ENCODE measurements at regions not wholly inside any gene's neighbourhood (a gene's known extent, or its start where the extent isn't known, plus 50 kb on each side); places are given as distances from the start of the nearest gene placed in this dataset.

DNA sequence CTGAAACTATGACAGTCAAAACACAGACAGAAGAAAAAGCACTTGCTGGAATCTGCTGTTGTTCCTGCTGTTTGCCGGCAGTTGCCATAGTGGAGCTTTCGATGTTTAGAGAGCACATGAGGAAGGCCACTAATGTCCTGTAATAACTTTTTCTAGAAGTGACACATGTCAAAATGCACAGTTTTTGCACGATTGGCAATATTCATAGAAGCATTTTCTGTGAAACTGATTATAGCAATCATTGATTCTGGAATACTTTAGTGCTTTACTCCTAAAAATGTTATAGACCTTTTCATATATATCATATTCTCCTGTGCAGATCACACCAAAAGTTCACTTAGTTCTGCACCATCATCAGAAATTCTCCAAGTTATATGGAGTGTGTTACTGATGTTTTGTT, 407.0 kb upstream of the SOX9 start:
- Histone ChIP-seq H3K27me3 (ENCODE audit: insufficient read depth, low read length, poor library complexity, severe bottlenecking) (no peaks in the 10 kb centered on the region), H3K9me3 (ENCODE audit: low read length) (no peaks in the 10 kb centered on the region), H3K36me3 (ENCODE audit: insufficient read depth, low read length) (no peaks in the 10 kb centered on the region), H3K4me1 (ENCODE audit: insufficient read depth, low read length) (no peaks in the 10 kb centered on the region), H3K4me3 (ENCODE audit: low read length) (no peak overlapping the region), H3K27ac (ENCODE audit: low read depth, low read length) (no peak overlapping the region)
- H3K36me3 Mint-ChIP-seq: no peaks in the 10 kb centered on the region
- H3K27ac Mint-ChIP-seq: no peak overlapping the region
- CTCF ChIA-PET: no interaction called here
- peaks cover 0 to 4% of the 10 kb centered on the region in 2 donors for H3K27me3 Mint-ChIP-seq
- no peak for DNase-seq
- H3K4me3 Mint-ChIP-seq: no peak overlapping the region
- H3K9me3 Mint-ChIP-seq: peaks cover 3 to 11% (median 9%) of the 10 kb centered on the region in 5 donors
- no peaks in the 10 kb centered on the region for H3K4me1 Mint-ChIP-seq
- POLR2A ChIA-PET: no interaction called here

DNA sequence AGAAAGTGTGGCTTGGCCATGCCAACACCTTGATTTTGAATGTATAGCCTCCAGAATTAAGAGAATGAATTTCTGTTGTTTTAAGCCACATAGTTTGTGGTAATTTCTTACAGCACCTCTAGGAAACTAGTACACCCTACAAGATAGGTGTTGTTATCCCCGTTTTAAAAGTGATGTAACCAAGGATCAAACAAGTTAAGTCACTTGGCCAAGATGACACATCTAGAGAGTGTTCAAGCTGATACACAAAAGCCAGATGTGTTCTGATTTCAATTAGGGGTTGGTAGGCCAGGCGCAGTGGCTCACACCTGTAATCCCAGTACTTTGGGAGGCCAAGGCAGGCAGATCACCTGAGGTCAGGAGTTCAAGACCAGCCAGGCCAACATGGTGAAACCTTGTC, 396.5 kb upstream of the SOX9 start:
- Histone ChIP-seq H3K9me3 (ENCODE audit: low read length) (no peaks in the 10 kb centered on the region), H3K27ac (ENCODE audit: low read depth, low read length) (no peak overlapping the region), H3K4me1 (ENCODE audit: insufficient read depth, low read length) (no peaks in the 10 kb centered on the region), H3K27me3 (ENCODE audit: insufficient read depth, low read length, poor library complexity, severe bottlenecking) (no peaks in the 10 kb centered on the region), H3K36me3 (ENCODE audit: insufficient read depth, low read length) (no peaks in the 10 kb centered on the region), H3K4me3 (ENCODE audit: low read length) (no peak overlapping the region)
- ChIA-PET CTCF (no interaction called here), POLR2A (no interaction called here)
- no peaks in the 10 kb centered on the region for H3K4me1 Mint-ChIP-seq
- H3K36me3 Mint-ChIP-seq: no peaks in the 10 kb centered on the region
- H3K27me3 Mint-ChIP-seq: no peaks in the 10 kb centered on the region
- DNase-seq: no peak
- no peak overlapping the region for H3K27ac Mint-ChIP-seq
- no peak overlapping the region for H3K4me3 Mint-ChIP-seq
- peaks cover 0 to 4% (median 3%) of the 10 kb centered on the region in 5 donors for H3K9me3 Mint-ChIP-seq

DNA sequence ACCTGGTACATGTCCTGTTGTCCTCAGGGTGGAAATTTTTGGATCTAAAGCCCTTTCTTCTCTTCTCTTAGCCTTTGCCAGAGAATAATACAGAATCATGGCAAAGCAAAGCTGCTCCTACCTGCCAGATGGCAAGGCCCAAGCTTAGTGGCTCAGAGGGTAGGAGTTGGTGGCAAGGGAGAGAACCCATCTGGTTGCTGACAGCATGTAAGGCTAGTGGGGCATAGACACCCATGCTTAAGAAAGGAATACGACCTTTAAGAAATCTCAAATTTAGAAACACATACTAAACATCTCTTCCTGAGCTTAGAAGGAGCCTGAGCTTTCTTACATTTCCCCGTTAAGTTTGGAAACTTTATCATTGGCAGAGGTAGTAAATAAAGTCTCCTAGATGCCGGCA, 395.0 kb upstream of the SOX9 start:
- Mint-ChIP-seq H3K27me3 (peaks cover 0 to 2% of the 10 kb centered on the region in 2 donors), H3K9me3 (peaks cover 3 to 6% (median 3%) of the 10 kb centered on the region in 5 donors), H3K36me3 (no peaks in the 10 kb centered on the region), H3K4me1 (no peaks in the 10 kb centered on the region), H3K4me3 (no peak overlapping the region), H3K27ac (no peak overlapping the region)
- DNase-seq: no peak
- H3K36me3 ChIP-seq (ENCODE audit: insufficient read depth, low read length): no peaks in the 10 kb centered on the region
- no peaks in the 10 kb centered on the region for H3K9me3 ChIP-seq (ENCODE audit: low read length)
- H3K27ac ChIP-seq (ENCODE audit: low read depth, low read length): no peak overlapping the region
- ChIA-PET CTCF (no interaction called here), POLR2A (no interaction called here)
- no peak overlapping the region for H3K4me3 ChIP-seq (ENCODE audit: low read length)
- H3K4me1 ChIP-seq (ENCODE audit: insufficient read depth, low read length): no peaks in the 10 kb centered on the region
- no peaks in the 10 kb centered on the region for H3K27me3 ChIP-seq (ENCODE audit: insufficient read depth, low read length, poor library complexity, severe bottlenecking)

DNA sequence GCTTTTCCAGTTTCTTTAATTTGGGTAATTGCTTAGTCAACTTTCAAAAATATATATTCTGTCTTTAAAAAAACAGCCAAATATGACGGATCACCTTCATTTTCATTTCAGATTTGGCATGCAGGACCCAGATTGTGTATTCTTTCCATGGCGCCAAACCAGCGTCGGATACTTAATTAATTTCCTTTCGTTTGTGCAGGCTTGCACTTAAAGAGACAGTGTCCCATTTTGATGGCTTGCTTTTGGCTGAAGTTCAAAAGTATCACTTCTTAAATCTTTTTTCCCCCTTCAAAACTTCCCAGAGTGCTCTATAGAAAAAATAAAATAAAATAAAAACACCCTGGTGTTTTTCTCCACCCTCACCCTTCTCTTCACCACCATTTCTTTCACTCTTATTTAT, 394.5 kb upstream of the SOX9 start:
- no peaks in the 10 kb centered on the region for H3K4me1 Mint-ChIP-seq
- Histone ChIP-seq H3K27me3 (ENCODE audit: insufficient read depth, low read length, poor library complexity, severe bottlenecking) (no peaks in the 10 kb centered on the region), H3K4me3 (ENCODE audit: low read length) (no peak overlapping the region), H3K4me1 (ENCODE audit: insufficient read depth, low read length) (no peaks in the 10 kb centered on the region), H3K27ac (ENCODE audit: low read depth, low read length) (no peak overlapping the region), H3K36me3 (ENCODE audit: insufficient read depth, low read length) (no peaks in the 10 kb centered on the region), H3K9me3 (ENCODE audit: low read length) (no peaks in the 10 kb centered on the region)
- CTCF ChIA-PET: no interaction called here
- no peak for DNase-seq
- POLR2A ChIA-PET: no interaction called here
- H3K27ac Mint-ChIP-seq: no peak overlapping the region
- peaks cover 0 to 2% of the 10 kb centered on the region in 2 donors for H3K27me3 Mint-ChIP-seq
- no peaks in the 10 kb centered on the region for H3K36me3 Mint-ChIP-seq
- H3K4me3 Mint-ChIP-seq: no peak overlapping the region
- H3K9me3 Mint-ChIP-seq: peaks cover 3 to 6% (median 3%) of the 10 kb centered on the region in 5 donors

DNA sequence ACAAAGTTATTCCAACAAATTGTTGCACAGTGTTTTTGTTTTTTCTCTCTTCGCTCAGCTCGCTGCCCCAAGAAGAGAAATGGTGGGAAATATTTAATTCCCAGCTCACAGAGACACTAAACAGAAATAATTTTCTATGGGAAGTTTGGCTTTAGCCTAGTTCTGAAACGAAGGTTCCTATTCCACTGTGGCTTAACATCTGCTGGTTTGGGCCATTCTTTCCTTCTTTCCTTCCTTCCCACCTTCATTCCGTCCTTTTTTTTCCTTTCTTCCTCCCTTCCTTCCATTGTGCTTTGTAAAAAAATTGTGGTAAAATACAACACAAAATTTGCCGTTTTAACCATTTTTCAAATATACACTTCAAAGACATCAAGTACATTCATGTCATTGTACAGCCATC, 393.5 kb upstream of the SOX9 start:
- no peaks in the 10 kb centered on the region for H3K27me3 ChIP-seq (ENCODE audit: insufficient read depth, low read length, poor library complexity, severe bottlenecking)
- no peaks in the 10 kb centered on the region for H3K9me3 ChIP-seq (ENCODE audit: low read length)
- Mint-ChIP-seq H3K27me3 (peaks cover 0 to 2% of the 10 kb centered on the region in 2 donors), H3K4me3 (no peak overlapping the region), H3K4me1 (no peaks in the 10 kb centered on the region), H3K9me3 (peaks cover 3 to 6% (median 3%) of the 10 kb centered on the region in 5 donors), H3K27ac (no peak overlapping the region), H3K36me3 (no peaks in the 10 kb centered on the region)
- POLR2A ChIA-PET: no interaction called here
- CTCF ChIA-PET: no interaction called here
- DNase-seq: no peak
- no peaks in the 10 kb centered on the region for H3K36me3 ChIP-seq (ENCODE audit: insufficient read depth, low read length)
- H3K4me3 ChIP-seq (ENCODE audit: low read length): no peak overlapping the region
- H3K4me1 ChIP-seq (ENCODE audit: insufficient read depth, low read length): no peaks in the 10 kb centered on the region
- no peak overlapping the region for H3K27ac ChIP-seq (ENCODE audit: low read depth, low read length)

DNA sequence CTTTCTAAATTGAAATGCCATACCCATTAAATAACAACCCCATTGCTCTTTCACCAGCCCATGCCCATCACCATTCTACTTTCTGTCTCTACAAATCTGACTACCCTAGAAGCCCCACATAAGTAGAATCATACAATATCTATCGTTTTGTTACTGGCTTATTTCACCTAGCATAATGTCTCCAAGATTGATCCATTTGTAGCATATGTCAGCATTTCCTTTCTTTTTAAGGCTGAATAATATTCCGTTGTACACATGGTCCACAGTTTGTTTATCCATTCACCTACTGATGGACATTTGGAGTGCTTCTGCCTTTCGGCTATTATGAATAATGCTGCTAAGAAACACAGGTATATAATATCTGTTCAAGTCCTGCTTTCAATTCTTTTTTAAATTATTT, 393.1 kb upstream of the SOX9 start:
- Mint-ChIP-seq H3K4me3 (no peak overlapping the region), H3K4me1 (no peaks in the 10 kb centered on the region), H3K9me3 (peaks cover 3 to 6% (median 3%) of the 10 kb centered on the region in 5 donors), H3K36me3 (no peaks in the 10 kb centered on the region), H3K27me3 (peaks cover 0 to 2% of the 10 kb centered on the region in 2 donors), H3K27ac (no peak overlapping the region)
- no peaks in the 10 kb centered on the region for H3K36me3 ChIP-seq (ENCODE audit: insufficient read depth, low read length)
- no peaks in the 10 kb centered on the region for H3K9me3 ChIP-seq (ENCODE audit: low read length)
- no peaks in the 10 kb centered on the region for H3K27me3 ChIP-seq (ENCODE audit: insufficient read depth, low read length, poor library complexity, severe bottlenecking)
- no peaks in the 10 kb centered on the region for H3K4me1 ChIP-seq (ENCODE audit: insufficient read depth, low read length)
- ChIA-PET POLR2A (no interaction called here), CTCF (no interaction called here)
- H3K27ac ChIP-seq (ENCODE audit: low read depth, low read length): no peak overlapping the region
- H3K4me3 ChIP-seq (ENCODE audit: low read length): no peak overlapping the region
- DNase-seq: no peak

DNA sequence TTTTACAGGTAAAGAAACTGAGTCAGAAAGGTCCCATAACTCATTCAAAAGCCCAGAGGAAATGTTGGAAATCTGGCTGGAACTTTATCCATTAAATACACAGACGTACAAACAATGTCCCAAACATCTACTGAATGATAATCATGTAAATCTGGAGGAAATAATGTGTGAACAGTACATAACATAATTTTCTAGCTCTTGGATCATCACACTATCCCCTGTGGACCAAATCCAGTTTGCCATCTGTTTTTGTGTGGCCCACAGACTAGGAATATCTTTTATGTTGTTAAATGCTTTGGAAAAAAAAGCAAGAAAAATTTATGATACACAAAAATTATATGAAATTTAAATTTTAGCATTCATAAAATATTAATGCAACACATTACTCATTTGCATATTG, 389.9 kb upstream of the SOX9 start:
- Histone ChIP-seq H3K27me3 (ENCODE audit: insufficient read depth, low read length, poor library complexity, severe bottlenecking) (no peaks in the 10 kb centered on the region), H3K36me3 (ENCODE audit: insufficient read depth, low read length) (no peaks in the 10 kb centered on the region), H3K27ac (ENCODE audit: low read depth, low read length) (no peak overlapping the region), H3K4me1 (ENCODE audit: insufficient read depth, low read length) (no peaks in the 10 kb centered on the region), H3K9me3 (ENCODE audit: low read length) (no peaks in the 10 kb centered on the region), H3K4me3 (ENCODE audit: low read length) (no peak overlapping the region)
- no peaks in the 10 kb centered on the region for H3K4me1 Mint-ChIP-seq
- H3K27ac Mint-ChIP-seq: no peak overlapping the region
- ChIA-PET POLR2A (no interaction called here), CTCF (no interaction called here)
- H3K27me3 Mint-ChIP-seq: peaks cover 0 to 2% of the 10 kb centered on the region in 2 donors
- no peaks in the 10 kb centered on the region for H3K36me3 Mint-ChIP-seq
- H3K4me3 Mint-ChIP-seq: no peak overlapping the region
- peaks cover 0 to 9% (median 3%) of the 10 kb centered on the region in 5 donors for H3K9me3 Mint-ChIP-seq
- no peak for DNase-seq

DNA sequence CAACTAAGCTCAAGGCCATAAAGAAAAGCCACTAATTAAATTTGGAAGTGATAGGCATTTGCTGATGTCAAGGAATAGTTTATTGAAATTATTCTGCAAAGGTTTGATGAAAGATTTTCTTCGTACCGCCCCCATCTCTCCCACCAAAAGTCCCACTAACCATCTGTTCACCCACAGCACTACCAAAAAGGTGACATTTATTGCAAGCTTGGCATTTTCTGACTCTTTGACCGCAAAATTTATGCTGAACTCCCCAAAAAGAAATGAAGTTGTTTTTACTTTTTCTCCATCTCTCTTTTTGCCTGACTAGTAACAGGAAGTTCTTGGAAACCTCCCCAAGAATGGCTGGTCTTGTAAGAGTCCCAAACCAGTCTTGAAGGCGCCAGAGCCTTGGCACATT, 384.9 kb upstream of the SOX9 start:
- Histone ChIP-seq H3K27me3 (ENCODE audit: insufficient read depth, low read length, poor library complexity, severe bottlenecking) (no peaks in the 10 kb centered on the region), H3K4me3 (ENCODE audit: low read length) (no peak overlapping the region), H3K4me1 (ENCODE audit: insufficient read depth, low read length) (no peaks in the 10 kb centered on the region), H3K36me3 (ENCODE audit: insufficient read depth, low read length) (no peaks in the 10 kb centered on the region), H3K27ac (ENCODE audit: low read depth, low read length) (no peak overlapping the region), H3K9me3 (ENCODE audit: low read length) (no peaks in the 10 kb centered on the region)
- H3K4me3 Mint-ChIP-seq: no peak overlapping the region
- H3K36me3 Mint-ChIP-seq: no peaks in the 10 kb centered on the region
- H3K9me3 Mint-ChIP-seq: peaks cover 0 to 3% (median 1%) of the 10 kb centered on the region in 5 donors
- no peaks in the 10 kb centered on the region for H3K27me3 Mint-ChIP-seq
- no peak for DNase-seq
- CTCF ChIA-PET: no interaction called here
- H3K4me1 Mint-ChIP-seq: no peaks in the 10 kb centered on the region
- POLR2A ChIA-PET: no interaction called here
- no peak overlapping the region for H3K27ac Mint-ChIP-seq

DNA sequence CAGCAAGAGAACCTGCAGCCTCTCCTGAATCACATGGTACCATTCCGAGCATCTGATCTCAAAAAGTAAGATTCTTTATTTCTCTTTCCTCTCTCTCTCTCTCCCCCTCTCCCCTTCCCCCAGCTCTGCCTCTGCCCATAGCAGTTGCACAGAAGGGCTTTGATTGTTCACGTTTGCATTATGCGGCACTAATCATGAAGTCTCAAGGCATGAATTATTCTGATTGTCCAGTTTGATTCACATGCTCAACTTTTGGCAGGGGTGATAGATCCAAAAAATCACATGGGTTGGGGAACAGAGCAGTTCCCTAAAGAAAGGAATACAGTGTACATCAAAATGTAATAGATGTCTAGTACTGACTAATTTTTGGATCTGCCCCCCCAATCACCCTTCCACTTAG, 380.0 kb upstream of the SOX9 start:
- H3K9me3 Mint-ChIP-seq: peaks cover 0 to 6% (median 2%) of the 10 kb centered on the region in 5 donors
- no peak overlapping the region for H3K27ac ChIP-seq (ENCODE audit: low read depth, low read length)
- no peak for DNase-seq
- POLR2A ChIA-PET: no interaction called here
- CTCF ChIA-PET: no interaction called here
- no peaks in the 10 kb centered on the region for H3K27me3 Mint-ChIP-seq
- H3K4me3 ChIP-seq (ENCODE audit: low read length): no peak overlapping the region
- no peaks in the 10 kb centered on the region for H3K9me3 ChIP-seq (ENCODE audit: low read length)
- no peak overlapping the region for H3K4me3 Mint-ChIP-seq
- no peaks in the 10 kb centered on the region for H3K27me3 ChIP-seq (ENCODE audit: insufficient read depth, low read length, poor library complexity, severe bottlenecking)
- no peaks in the 10 kb centered on the region for H3K4me1 Mint-ChIP-seq
- H3K36me3 ChIP-seq (ENCODE audit: insufficient read depth, low read length): no peaks in the 10 kb centered on the region
- H3K4me1 ChIP-seq (ENCODE audit: insufficient read depth, low read length): no peaks in the 10 kb centered on the region
- no peaks in the 10 kb centered on the region for H3K36me3 Mint-ChIP-seq
- H3K27ac Mint-ChIP-seq: no peak overlapping the region

Measured in CD8-positive, alpha-beta memory T cell (primary cell).